ENCODE measurements at regions not wholly inside any gene's neighbourhood (a gene's known extent, or its start where the extent isn't known, plus 50 kb on each side); places are given as distances from the start of the nearest gene placed in this dataset.

- Histone ChIP-seq H3K4me2 (ENCODE audit: low read length) (no peak overlapping the region), H3K9ac (ENCODE audit: low read length) (no peak overlapping the region), H3K27me3 (ENCODE audit: insufficient read depth, low read length) (no peaks in the 10 kb centered on the region), H3K27ac (ENCODE audit: low read depth, low read length) (no peak overlapping the region), H3K9me3 (ENCODE audit: control insufficient read depth in 1 of 2, insufficient read depth in 1 of 2, low read depth in 1 of 2, low read length in 2 of 2) (peaks cover 0 to 15% of the 10 kb centered on the region in 2 experiments; a peak in 2 of 4 replicates), H3K4me1 (ENCODE audit: control insufficient read depth in 1 of 2, insufficient read depth in 2 of 2, low read length in 2 of 2) (no peaks in the 10 kb centered on the region), H2AFZ (ENCODE audit: low read depth, low read length, poor library complexity, severe bottlenecking) (no peak overlapping the region), H3K9me2 (ENCODE audit: insufficient read depth) (no peaks in the 10 kb centered on the region), H3K79me2 (ENCODE audit: insufficient read depth, low read length) (no peaks in the 10 kb centered on the region), H3K4me3 (replicated peaks in 1 of 2; ENCODE audit: low read depth in 1 of 2, low read length in 2 of 2) (no peak overlapping the region), H4K20me1 (ENCODE audit: insufficient read depth) (no peaks in the 10 kb centered on the region), H3K36me3 (ENCODE audit: control insufficient read depth in 1 of 2, insufficient read depth in 2 of 2, low read length in 2 of 2) (no peaks in the 10 kb centered on the region)
- no peak for TF ChIP-seq ZBTB33 (IDR thresholded peaks at IDR 0.05; ENCODE audit: extremely low read depth, insufficient replicate concordance, low read length)
- TF ChIP-seq CEBPB (IDR thresholded peaks at IDR 0.05; ENCODE audit: low read depth), result no peak
- no peak for TF ChIP-seq EZH2 (IDR thresholded peaks at IDR 0.05)
- no peak for TF ChIP-seq ZFX (IDR thresholded peaks at IDR 0.05)
- TF ChIP-seq ATF3 (IDR thresholded peaks at IDR 0.05), result no peak
- TF ChIP-seq FOSL1 (IDR thresholded peaks at IDR 0.05; ENCODE audit: low read depth), result no peak
- RAD21 ChIA-PET (ENCODE audit: low non-redundant PET in 1 of 2, low total read pairs in 2 of 2, uncharacterized antibody in 2 of 2, unreplicated experiment in 2 of 2), result no interaction called here
- POLR2A ChIA-PET, result no interaction called here
- no TSS peak for BruUV-seq (replicated peaks)
- ATAC-seq (no peak), DNase-seq (ENCODE audit: low read depth, low spot score) (no peak)
- CTCF ChIA-PET, result no interaction called here
- intact Hi-C loops (cut with micrococcal nuclease), result no loop called here
These were observed 767.9 kb upstream of the CTNND2 start for GRCh38 chr5:12672141-12672540.

- BruUV-seq (replicated peaks), result no TSS peak
These were observed 765.1 kb upstream of the CTNND2 start for GRCh38 chr5:12669326-12669725.

More at GRCh38 chr5:12669326-12669725, 765.1 kb upstream of the CTNND2 start:
- ChIA-PET CTCF (no interaction called here), RAD21 (ENCODE audit: low non-redundant PET in 1 of 2, low total read pairs in 2 of 2, uncharacterized antibody in 2 of 2, unreplicated experiment in 2 of 2) (no interaction called here), POLR2A (no interaction called here)
- no peak overlapping the region for H3K27ac ChIP-seq (ENCODE audit: low read depth, low read length)
- no peak overlapping the region for H2AFZ ChIP-seq (ENCODE audit: low read depth, low read length, poor library complexity, severe bottlenecking)
- TF ChIP-seq RAD21 (IDR thresholded peaks at IDR 0.05; ENCODE audit: low read depth) (no peak), ELF1 (IDR thresholded peaks at IDR 0.05; ENCODE audit: borderline replicate concordance, low read depth) (no peak), SP1 (IDR thresholded peaks at IDR 0.05; ENCODE audit: low read depth) (no peak), ZBTB33 (IDR thresholded peaks at IDR 0.05; ENCODE audit: extremely low read depth, insufficient replicate concordance, low read length) (no peak), FOSL1 (IDR thresholded peaks at IDR 0.05; ENCODE audit: low read depth) (no peak), ZNF274 (IDR thresholded peaks at IDR 0.05; ENCODE audit: low read depth, low read length) (no peak), SIN3A (IDR thresholded peaks at IDR 0.05; ENCODE audit: low read depth) (no peak), ZFX (IDR thresholded peaks at IDR 0.05) (no peak), TCF7L2 (IDR thresholded peaks at IDR 0.05; ENCODE audit: borderline replicate concordance, extremely low read depth, insufficient read depth, insufficient read length) (no peak)
- intact Hi-C loops (cut with micrococcal nuclease), result no loop called here
- no peaks in the 10 kb centered on the region for H4K20me1 ChIP-seq (ENCODE audit: insufficient read depth)
- H3K27me3 ChIP-seq (ENCODE audit: insufficient read depth, low read length), result no peaks in the 10 kb centered on the region
- DNase-seq (ENCODE audit: low read depth, low spot score) (no peak), ATAC-seq (no peak)
- no peaks in the 10 kb centered on the region for H3K9me2 ChIP-seq (ENCODE audit: insufficient read depth)
- peaks cover 0 to 13% of the 10 kb centered on the region in 2 experiments; a peak in 2 of 4 replicates for H3K9me3 ChIP-seq (ENCODE audit: control insufficient read depth in 1 of 2, insufficient read depth in 1 of 2, low read depth in 1 of 2, low read length in 2 of 2)
- no peaks in the 10 kb centered on the region for H3K36me3 ChIP-seq (ENCODE audit: control insufficient read depth in 1 of 2, insufficient read depth in 2 of 2, low read length in 2 of 2)
- no peak overlapping the region for H3K4me3 ChIP-seq (replicated peaks in 1 of 2; ENCODE audit: low read depth in 1 of 2, low read length in 2 of 2)
- no peaks in the 10 kb centered on the region for H3K4me1 ChIP-seq (ENCODE audit: control insufficient read depth in 1 of 2, insufficient read depth in 2 of 2, low read length in 2 of 2)
- no peak overlapping the region for H3K4me2 ChIP-seq (ENCODE audit: low read length)
- no peaks in the 10 kb centered on the region for H3K79me2 ChIP-seq (ENCODE audit: insufficient read depth, low read length)
- H3K9ac ChIP-seq (ENCODE audit: low read length), result no peak overlapping the region

Measured in HCT116 (cell line).